ENCODE measurements at regions not wholly inside any gene's neighbourhood (a gene's known extent, or its start where the extent isn't known, plus 50 kb on each side); places are given as distances from the start of the nearest gene placed in this dataset.

GRCh38 chr3:21174461-21174860, 576.5 kb downstream of the ZNF385D start:
- H3K27me3 ChIP-seq (replicated peaks; ENCODE audit: control insufficient read depth, insufficient read depth, low read length) = no peaks in the 10 kb centered on the region
- no peak overlapping the region for H3K9ac ChIP-seq (ENCODE audit: low read length)
- DNase-seq (ENCODE audit: low read depth) = no peak
- H3K36me3 ChIP-seq (ENCODE audit: control insufficient read depth, insufficient read depth, low read length, severe bottlenecking) = no peaks in the 10 kb centered on the region
- H3K9me3 ChIP-seq (ENCODE audit: control insufficient read depth, low read length) = peaks cover 28% of the 10 kb centered on the region
- no peak overlapping the region for H3K4me3 ChIP-seq (ENCODE audit: low read length)
- peaks cover 11% of the 10 kb centered on the region for H3K4me1 ChIP-seq (ENCODE audit: control insufficient read depth, insufficient read depth, low read length)

- H3K36me3 ChIP-seq (ENCODE audit: control insufficient read depth, insufficient read depth, low read length, severe bottlenecking) = no peaks in the 10 kb centered on the region
- H3K27me3 ChIP-seq (replicated peaks; ENCODE audit: control insufficient read depth, insufficient read depth, low read length) = no peaks in the 10 kb centered on the region
- no peak overlapping the region for H3K9ac ChIP-seq (ENCODE audit: low read length)
- H3K4me1 ChIP-seq (ENCODE audit: control insufficient read depth, insufficient read depth, low read length) = peaks cover 11% of the 10 kb centered on the region
- no peak overlapping the region for H3K4me3 ChIP-seq (ENCODE audit: low read length)
- H3K9me3 ChIP-seq (ENCODE audit: control insufficient read depth, low read length) = peaks cover 2% of the 10 kb centered on the region
- DNase-seq (ENCODE audit: low read depth) = no peak
These were observed 580.0 kb downstream of the ZNF385D start for GRCh38 chr3:21170964-21171363.

GRCh38 chr3:21169948-21170347, 581.1 kb downstream of the ZNF385D start:
- Histone ChIP-seq H3K36me3 (ENCODE audit: control insufficient read depth, insufficient read depth, low read length, severe bottlenecking) (no peaks in the 10 kb centered on the region), H3K4me3 (ENCODE audit: low read length) (no peak overlapping the region), H3K9ac (ENCODE audit: low read length) (no peak overlapping the region), H3K4me1 (ENCODE audit: control insufficient read depth, insufficient read depth, low read length) (peaks cover 10% of the 10 kb centered on the region), H3K27me3 (replicated peaks; ENCODE audit: control insufficient read depth, insufficient read depth, low read length) (no peaks in the 10 kb centered on the region), H3K9me3 (ENCODE audit: control insufficient read depth, low read length) (no peaks in the 10 kb centered on the region)
- no peak for DNase-seq (ENCODE audit: low read depth)

GRCh38 chr3:21168471-21168870, 582.5 kb downstream of the ZNF385D start:
- no peak overlapping the region for H3K4me3 ChIP-seq (ENCODE audit: low read length)
- DNase-seq (ENCODE audit: low read depth) = no peak
- H3K36me3 ChIP-seq (ENCODE audit: control insufficient read depth, insufficient read depth, low read length, severe bottlenecking) = no peaks in the 10 kb centered on the region
- no peaks in the 10 kb centered on the region for H3K27me3 ChIP-seq (replicated peaks; ENCODE audit: control insufficient read depth, insufficient read depth, low read length)
- no peak overlapping the region for H3K9ac ChIP-seq (ENCODE audit: low read length)
- peaks cover 7% of the 10 kb centered on the region for H3K4me1 ChIP-seq (ENCODE audit: control insufficient read depth, insufficient read depth, low read length)
- no peaks in the 10 kb centered on the region for H3K9me3 ChIP-seq (ENCODE audit: control insufficient read depth, low read length)

GRCh38 chr3:21163956-21164355, 587.1 kb downstream of the ZNF385D start:
- no peak for DNase-seq (ENCODE audit: low read depth)
- H3K9ac ChIP-seq (ENCODE audit: low read length) = no peak overlapping the region
- H3K36me3 ChIP-seq (ENCODE audit: control insufficient read depth, insufficient read depth, low read length, severe bottlenecking) = no peaks in the 10 kb centered on the region
- H3K27me3 ChIP-seq (replicated peaks; ENCODE audit: control insufficient read depth, insufficient read depth, low read length) = no peaks in the 10 kb centered on the region
- H3K4me3 ChIP-seq (ENCODE audit: low read length) = no peak overlapping the region
- no peaks in the 10 kb centered on the region for H3K9me3 ChIP-seq (ENCODE audit: control insufficient read depth, low read length)
- no peaks in the 10 kb centered on the region for H3K4me1 ChIP-seq (ENCODE audit: control insufficient read depth, insufficient read depth, low read length)

GRCh38 chr3:21159543-21159906, 591.5 kb downstream of the ZNF385D start:
- no peaks in the 10 kb centered on the region for H3K27me3 ChIP-seq (replicated peaks; ENCODE audit: control insufficient read depth, insufficient read depth, low read length)
- DNase-seq (ENCODE audit: low read depth) = no peak
- H3K9ac ChIP-seq (ENCODE audit: low read length) = no peak overlapping the region
- H3K9me3 ChIP-seq (ENCODE audit: control insufficient read depth, low read length) = no peaks in the 10 kb centered on the region
- no peaks in the 10 kb centered on the region for H3K4me1 ChIP-seq (ENCODE audit: control insufficient read depth, insufficient read depth, low read length)
- no peak overlapping the region for H3K4me3 ChIP-seq (ENCODE audit: low read length)
- no peaks in the 10 kb centered on the region for H3K36me3 ChIP-seq (ENCODE audit: control insufficient read depth, insufficient read depth, low read length, severe bottlenecking)

- DNase-seq (ENCODE audit: low read depth) = peak; percentile 80
- Histone ChIP-seq H3K4me3 (ENCODE audit: low read length) (no peak overlapping the region), H3K9ac (ENCODE audit: low read length) (no peak overlapping the region), H3K27me3 (replicated peaks; ENCODE audit: control insufficient read depth, insufficient read depth, low read length) (no peaks in the 10 kb centered on the region), H3K9me3 (ENCODE audit: control insufficient read depth, low read length) (no peaks in the 10 kb centered on the region), H3K36me3 (ENCODE audit: control insufficient read depth, insufficient read depth, low read length, severe bottlenecking) (no peaks in the 10 kb centered on the region), H3K4me1 (ENCODE audit: control insufficient read depth, insufficient read depth, low read length) (no peaks in the 10 kb centered on the region)
These were observed 592.0 kb downstream of the ZNF385D start for GRCh38 chr3:21158861-21159542.

GRCh38 chr3:21154911-21155310, 596.1 kb downstream of the ZNF385D start:
- Histone ChIP-seq H3K36me3 (ENCODE audit: control insufficient read depth, insufficient read depth, low read length, severe bottlenecking) (no peaks in the 10 kb centered on the region), H3K9me3 (ENCODE audit: control insufficient read depth, low read length) (no peaks in the 10 kb centered on the region), H3K27me3 (replicated peaks; ENCODE audit: control insufficient read depth, insufficient read depth, low read length) (no peaks in the 10 kb centered on the region), H3K4me1 (ENCODE audit: control insufficient read depth, insufficient read depth, low read length) (no peaks in the 10 kb centered on the region), H3K4me3 (ENCODE audit: low read length) (no peak overlapping the region), H3K9ac (ENCODE audit: low read length) (no peak overlapping the region)
- no peak for DNase-seq (ENCODE audit: low read depth)

GRCh38 chr3:21152555-21152954, 598.5 kb downstream of the ZNF385D start:
- Histone ChIP-seq H3K4me1 (ENCODE audit: control insufficient read depth, insufficient read depth, low read length) (no peaks in the 10 kb centered on the region), H3K27me3 (replicated peaks; ENCODE audit: control insufficient read depth, insufficient read depth, low read length) (no peaks in the 10 kb centered on the region), H3K9ac (ENCODE audit: low read length) (no peak overlapping the region), H3K9me3 (ENCODE audit: control insufficient read depth, low read length) (no peaks in the 10 kb centered on the region), H3K36me3 (ENCODE audit: control insufficient read depth, insufficient read depth, low read length, severe bottlenecking) (no peaks in the 10 kb centered on the region), H3K4me3 (ENCODE audit: low read length) (no peak overlapping the region)
- DNase-seq (ENCODE audit: low read depth) = no peak

GRCh38 chr3:21142949-21143348, 608.1 kb downstream of the ZNF385D start:
- Histone ChIP-seq H3K9ac (ENCODE audit: low read length) (no peak overlapping the region), H3K4me1 (ENCODE audit: control insufficient read depth, insufficient read depth, low read length) (no peaks in the 10 kb centered on the region), H3K36me3 (ENCODE audit: control insufficient read depth, insufficient read depth, low read length, severe bottlenecking) (no peaks in the 10 kb centered on the region), H3K4me3 (ENCODE audit: low read length) (no peak overlapping the region), H3K9me3 (ENCODE audit: control insufficient read depth, low read length) (peaks cover 4% of the 10 kb centered on the region), H3K27me3 (replicated peaks; ENCODE audit: control insufficient read depth, insufficient read depth, low read length) (no peaks in the 10 kb centered on the region)
- no peak for DNase-seq (ENCODE audit: low read depth)

- no peak for DNase-seq (ENCODE audit: low read depth)
- Histone ChIP-seq H3K36me3 (ENCODE audit: control insufficient read depth, insufficient read depth, low read length, severe bottlenecking) (no peaks in the 10 kb centered on the region), H3K4me1 (ENCODE audit: control insufficient read depth, insufficient read depth, low read length) (no peaks in the 10 kb centered on the region), H3K4me3 (ENCODE audit: low read length) (no peak overlapping the region), H3K9ac (ENCODE audit: low read length) (no peak overlapping the region), H3K9me3 (ENCODE audit: control insufficient read depth, low read length) (peaks cover 4% of the 10 kb centered on the region), H3K27me3 (replicated peaks; ENCODE audit: control insufficient read depth, insufficient read depth, low read length) (no peaks in the 10 kb centered on the region)
These were observed 609.0 kb downstream of the ZNF385D start for GRCh38 chr3:21142031-21142430.

GRCh38 chr3:21140785-21141184, 610.2 kb downstream of the ZNF385D start:
- Histone ChIP-seq H3K27me3 (replicated peaks; ENCODE audit: control insufficient read depth, insufficient read depth, low read length) (no peaks in the 10 kb centered on the region), H3K4me3 (ENCODE audit: low read length) (no peak overlapping the region), H3K9ac (ENCODE audit: low read length) (no peak overlapping the region), H3K4me1 (ENCODE audit: control insufficient read depth, insufficient read depth, low read length) (no peaks in the 10 kb centered on the region), H3K9me3 (ENCODE audit: control insufficient read depth, low read length) (peaks cover 4% of the 10 kb centered on the region), H3K36me3 (ENCODE audit: control insufficient read depth, insufficient read depth, low read length, severe bottlenecking) (no peaks in the 10 kb centered on the region)
- no peak for DNase-seq (ENCODE audit: low read depth)
